Activated CD4-positive, alpha-beta T cell treated with anti-CD3 and anti-CD28 coated beads for 48 hours (primary cell): ENCODE measurements at regions not wholly inside any gene's neighbourhood (a gene's known extent, or its start where the extent isn't known, plus 50 kb on each side); places are given as distances from the start of the nearest gene placed in this dataset.

Experiments
- DNase-seq: peaks from one replicate; pipeline ENCODE4 v3.0.0-alpha.2; 2020

GRCh38 chr2:65820454-65820853 lies 388.1 kb upstream of the SPRED2 start:
- DNase-seq, result no peak

- no peak for DNase-seq
Measured at GRCh38 chr2:65819963-65820362, 387.6 kb upstream of the SPRED2 start.

GRCh38 chr2:65818873-65819451 lies 386.6 kb upstream of the SPRED2 start:
- DNase-seq, result no peak

GRCh38 chr2:65813631-65814173 lies 381.3 kb upstream of the SPRED2 start:
- DNase-seq, result no peak

GRCh38 chr2:65812887-65813286 lies 380.5 kb upstream of the SPRED2 start:
- no peak for DNase-seq

- DNase-seq, result no peak
Measured at GRCh38 chr2:65807942-65808341, 375.5 kb upstream of the SPRED2 start.

- no peak for DNase-seq
Measured at GRCh38 chr2:65804777-65805176, 372.4 kb upstream of the SPRED2 start.

GRCh38 chr2:65802298-65802942 lies 370.0 kb upstream of the SPRED2 start:
- DNase-seq, result no peak

GRCh38 chr2:65800998-65801397 lies 368.6 kb upstream of the SPRED2 start:
- DNase-seq, result no peak

GRCh38 chr2:65799141-65799854 lies 366.9 kb upstream of the SPRED2 start:
- DNase-seq, result no peak

- no peak for DNase-seq
Measured at GRCh38 chr2:65798641-65799040, 366.2 kb upstream of the SPRED2 start.

- DNase-seq, result no peak
Measured at GRCh38 chr2:65794994-65795393, 362.6 kb upstream of the SPRED2 start.

- DNase-seq, result no peak
Measured at GRCh38 chr2:65791404-65791975, 359.1 kb upstream of the SPRED2 start.

GRCh38 chr2:65790676-65790935 lies 358.2 kb upstream of the SPRED2 start:
- DNase-seq, result no peak

GRCh38 chr2:65789923-65790675 lies 357.7 kb upstream of the SPRED2 start:
- DNase-seq, result no peak

GRCh38 chr2:65788556-65788955 lies 356.2 kb upstream of the SPRED2 start:
- DNase-seq, result no peak

- DNase-seq, result no peak
Measured at GRCh38 chr2:65786765-65787164, 354.4 kb upstream of the SPRED2 start.

- no peak for DNase-seq
Measured at GRCh38 chr2:65786007-65786717, 353.8 kb upstream of the SPRED2 start.

- no peak for DNase-seq
Measured at GRCh38 chr2:65782996-65783650, 350.7 kb upstream of the SPRED2 start.

GRCh38 chr2:65782186-65782585 lies 349.8 kb upstream of the SPRED2 start:
- no peak for DNase-seq

- no peak for DNase-seq
Measured at GRCh38 chr2:65781756-65782155, 349.4 kb upstream of the SPRED2 start.

GRCh38 chr2:65779021-65779420 lies 346.6 kb upstream of the SPRED2 start:
- DNase-seq, result no peak
